ENCODE measurements at regions not wholly inside any gene's neighbourhood (a gene's known extent, or its start where the extent isn't known, plus 50 kb on each side); places are given as distances from the start of the nearest gene placed in this dataset.
"Not testable (repeated sequence)": the region's sequence is repeated elsewhere in the genome, so short reads cannot be mapped to it uniquely, and the experiment has no call there.

GRCh38 chr21:14321042-14321441, 61.9 kb downstream of the HSPA13 start:
- DNase-seq: peak; percentile 53

- no peak for DNase-seq
These were observed 63.1 kb downstream of the HSPA13 start for GRCh38 chr21:14319805-14320204.

GRCh38 chr21:14318578-14318977, 64.4 kb downstream of the HSPA13 start:
- DNase-seq: peak; percentile 65

- DNase-seq: no peak
These were observed 65.4 kb downstream of the HSPA13 start for GRCh38 chr21:14317507-14317906.

- DNase-seq: no peak
These were observed 69.6 kb downstream of the HSPA13 start for GRCh38 chr21:14313300-14313699.

GRCh38 chr21:14312871-14313270, 70.1 kb downstream of the HSPA13 start:
- DNase-seq: peak; percentile 81

- peak; percentile 88 for DNase-seq
These were observed 74.7 kb downstream of the HSPA13 start for GRCh38 chr21:14308234-14308633.

- peak; percentile 40 for DNase-seq
These were observed 76.6 kb downstream of the HSPA13 start for GRCh38 chr21:14306126-14306907.

GRCh38 chr21:14303731-14304488, 79.0 kb downstream of the HSPA13 start:
- DNase-seq: no peak

- no peak for DNase-seq
These were observed 82.9 kb downstream of the HSPA13 start for GRCh38 chr21:14300074-14300473.

- no peak for DNase-seq
These were observed 74.6 kb downstream of the RBM11 start for GRCh38 chr21:14290576-14290975.

GRCh38 chr21:14288922-14289321, 73.0 kb downstream of the RBM11 start:
- no peak for DNase-seq

GRCh38 chr21:14285147-14285761, 69.3 kb downstream of the RBM11 start:
- no peak for DNase-seq

GRCh38 chr21:14284481-14284880, 68.5 kb downstream of the RBM11 start:
- DNase-seq: no peak

- not testable (repeated sequence) for DNase-seq
These were observed 65.4 kb downstream of the RBM11 start for GRCh38 chr21:14281188-14281900.

All from MV-4-11 (cell line).